HuH-7 (cell line): ENCODE measurements at regions not wholly inside any gene's neighbourhood (a gene's known extent, or its start where the extent isn't known, plus 50 kb on each side); places are given as distances from the start of the nearest gene placed in this dataset.

Experiments
- DNase-seq: peaks from one replicate; pipeline ENCODE4 v3.0.0; 2011; ENCODE audit warnings: low spot score

GRCh38 chr1:106439475-106439874 lies 617.0 kb upstream of the PRMT6 start:
- DNase-seq: no peak

GRCh38 chr1:106447466-106447865 lies 609.0 kb upstream of the PRMT6 start:
- DNase-seq: no peak

GRCh38 chr1:106456832-106457231 lies 599.6 kb upstream of the PRMT6 start:
- DNase-seq: no peak

- DNase-seq: no peak
Measured at GRCh38 chr1:106457368-106457767, 599.1 kb upstream of the PRMT6 start.

- DNase-seq: no peak
Measured at GRCh38 chr1:106458866-106459265, 597.6 kb upstream of the PRMT6 start.

GRCh38 chr1:106459418-106459817 lies 597.1 kb upstream of the PRMT6 start:
- DNase-seq: no peak

- DNase-seq: no peak
Measured at GRCh38 chr1:106465666-106466065, 590.8 kb upstream of the PRMT6 start.

GRCh38 chr1:106480629-106481028 lies 575.8 kb upstream of the PRMT6 start:
- DNase-seq: no peak

- no peak for DNase-seq
Measured at GRCh38 chr1:106492880-106493279, 563.6 kb upstream of the PRMT6 start.

GRCh38 chr1:106494646-106495045 lies 561.8 kb upstream of the PRMT6 start:
- DNase-seq: no peak

GRCh38 chr1:106498238-106498637 lies 558.2 kb upstream of the PRMT6 start:
- DNase-seq: no peak

- no peak for DNase-seq
Measured at GRCh38 chr1:106502659-106503058, 553.8 kb upstream of the PRMT6 start.

- no peak for DNase-seq
Measured at GRCh38 chr1:106515375-106515774, 541.1 kb upstream of the PRMT6 start.

GRCh38 chr1:106517224-106517623 lies 539.2 kb upstream of the PRMT6 start:
- DNase-seq: no peak

GRCh38 chr1:106523497-106523896 lies 533.0 kb upstream of the PRMT6 start:
- no peak for DNase-seq

GRCh38 chr1:106524631-106525030 lies 531.8 kb upstream of the PRMT6 start:
- no peak for DNase-seq

GRCh38 chr1:106526650-106527049 lies 529.8 kb upstream of the PRMT6 start:
- no peak for DNase-seq

GRCh38 chr1:106534612-106535011 lies 521.9 kb upstream of the PRMT6 start:
- no peak for DNase-seq

GRCh38 chr1:106536741-106537140 lies 519.7 kb upstream of the PRMT6 start:
- DNase-seq: no peak

- DNase-seq: no peak
Measured at GRCh38 chr1:106548726-106549125, 507.7 kb upstream of the PRMT6 start.

- no peak for DNase-seq
Measured at GRCh38 chr1:106554294-106554693, 502.2 kb upstream of the PRMT6 start.

- DNase-seq: no peak
Measured at GRCh38 chr1:106555571-106555970, 500.9 kb upstream of the PRMT6 start.

GRCh38 chr1:106564192-106564591 lies 492.3 kb upstream of the PRMT6 start:
- DNase-seq: no peak

- DNase-seq: no peak
Measured at GRCh38 chr1:106568201-106568974, 488.1 kb upstream of the PRMT6 start.
